ENCODE measurements at regions not wholly inside any gene's neighbourhood (a gene's known extent, or its start where the extent isn't known, plus 50 kb on each side); places are given as distances from the start of the nearest gene placed in this dataset.

- TF ChIP-seq POLR2A (IDR thresholded peaks at IDR 0.05) (no peak), CTCF (IDR thresholded peaks at IDR 0.05) (no peak), POLR2AphosphoS5 (IDR thresholded peaks at IDR 0.05) (no peak), EP300 (IDR thresholded peaks at IDR 0.05) (no peak)
Measured at GRCh38 chr9:7937761-7938491, 138.3 kb upstream of the DMAC1 start.
